Liver (tissue), 2 donors: ENCODE measurements at regions not wholly inside any gene's neighbourhood (a gene's known extent, or its start where the extent isn't known, plus 50 kb on each side); places are given as distances from the start of the nearest gene placed in this dataset.

Experiments used
- CTCF ChIP-seq: fragments of 150-350 bp; IDR thresholded peaks from 2 replicates; pipeline ENCODE4 v1.5.1; 2017; ENCODE audit warnings: improper control_type of control experiment, low read depth, low read length; ENCODE audit not compliant: missing input control
- MAX ChIP-seq: IDR thresholded peaks from 2 replicates; pipeline ENCODE4 v1.6.1; 2016; ENCODE audit warnings: antibody characterized with exemption
- YY1 ChIP-seq: IDR thresholded peaks from 2 replicates; pipeline ENCODE4 v1.6.1; 2016; ENCODE audit warnings: antibody characterized with exemption, mild to moderate bottlenecking
- donor health status: healthy.

GRCh38 chr5:96149546-96149945 is 187.9 kb upstream of the ELL2 start:
- TF ChIP-seq YY1, result no peak
- TF ChIP-seq CTCF, result no peak
- no peak for TF ChIP-seq MAX
